ENCODE measurements at regions not wholly inside any gene's neighbourhood (a gene's known extent, or its start where the extent isn't known, plus 50 kb on each side); places are given as distances from the start of the nearest gene placed in this dataset.
"Not testable (repeated sequence)": the region's sequence is repeated elsewhere in the genome, so short reads cannot be mapped to it uniquely, and the experiment has no call there.

DNA sequence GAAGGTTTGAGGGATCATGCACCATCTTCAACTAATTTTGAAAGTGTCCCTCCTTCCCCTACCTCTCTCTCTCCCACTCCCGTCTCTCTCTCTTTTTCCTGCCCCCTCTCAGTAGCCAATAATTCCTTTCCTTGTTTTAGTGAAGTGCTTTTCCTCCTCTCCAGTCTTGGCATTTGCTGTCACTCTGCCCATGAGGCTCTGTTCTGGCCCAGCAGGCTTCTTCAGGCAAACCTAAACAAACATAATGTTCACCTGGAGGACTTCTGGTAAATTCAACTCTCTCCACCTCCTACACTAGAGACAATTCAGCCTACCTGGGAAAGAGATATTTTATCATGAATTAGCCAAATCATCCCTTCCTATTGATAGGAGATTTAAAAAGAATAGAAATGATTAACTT, 86.6 kb upstream of the ADRA1D start:
- DNase-seq, result no peak

DNA sequence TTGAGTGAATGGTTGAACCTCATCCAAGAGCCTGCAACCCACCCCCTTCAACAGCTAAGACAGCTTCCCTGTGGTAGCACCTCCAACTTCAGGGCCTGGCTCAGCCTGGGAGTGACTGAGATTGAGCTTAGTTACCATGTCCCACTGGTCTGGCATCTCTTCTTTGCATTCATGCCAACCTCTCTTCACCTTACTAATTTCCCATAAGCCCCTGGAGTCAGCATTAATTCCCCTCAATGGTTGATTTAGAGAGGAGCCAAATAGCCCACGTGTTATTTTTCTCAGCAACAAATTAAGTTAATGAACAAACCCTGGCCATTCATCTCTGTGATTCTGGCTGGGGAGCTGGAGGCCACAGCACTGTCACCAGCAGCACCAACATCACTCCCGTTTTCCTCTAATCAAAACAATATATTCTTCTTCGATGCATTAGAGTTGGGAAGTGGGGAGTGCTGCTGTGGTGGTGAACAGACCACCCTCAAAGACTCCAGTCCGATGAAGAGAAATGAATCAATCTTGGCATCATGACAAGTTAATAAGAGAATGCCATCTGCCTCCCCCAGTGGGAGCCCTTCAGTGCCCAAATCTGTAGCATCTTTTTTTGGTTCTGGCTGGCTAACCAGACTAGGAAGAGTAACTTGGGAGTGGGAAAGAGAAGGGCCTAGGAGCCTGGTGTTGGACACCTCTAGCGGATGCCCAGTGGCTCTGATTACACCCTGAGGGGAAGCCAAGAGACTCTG, 83.2 kb upstream of the ADRA1D start:
- DNase-seq, result no peak

DNA sequence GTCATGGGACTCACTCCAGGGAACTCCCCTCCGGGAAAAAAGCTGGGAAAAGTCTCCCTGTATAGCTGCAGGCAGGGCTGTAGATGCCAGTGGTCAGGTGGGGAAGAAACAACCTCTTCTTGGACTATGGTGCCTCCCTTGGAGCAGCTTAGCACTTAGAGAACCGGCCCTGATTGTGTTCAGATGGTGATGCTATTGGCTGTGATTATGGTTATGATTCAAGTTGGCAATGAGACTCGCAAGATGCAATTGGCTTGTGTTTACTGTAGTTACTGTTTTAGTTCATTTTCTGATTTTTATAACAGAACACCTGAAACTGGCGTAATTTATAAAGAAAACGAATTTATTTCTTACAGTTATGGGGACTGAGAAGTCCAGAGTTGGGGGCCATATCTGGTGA, 80.9 kb upstream of the ADRA1D start:
- no peak for DNase-seq

DNA sequence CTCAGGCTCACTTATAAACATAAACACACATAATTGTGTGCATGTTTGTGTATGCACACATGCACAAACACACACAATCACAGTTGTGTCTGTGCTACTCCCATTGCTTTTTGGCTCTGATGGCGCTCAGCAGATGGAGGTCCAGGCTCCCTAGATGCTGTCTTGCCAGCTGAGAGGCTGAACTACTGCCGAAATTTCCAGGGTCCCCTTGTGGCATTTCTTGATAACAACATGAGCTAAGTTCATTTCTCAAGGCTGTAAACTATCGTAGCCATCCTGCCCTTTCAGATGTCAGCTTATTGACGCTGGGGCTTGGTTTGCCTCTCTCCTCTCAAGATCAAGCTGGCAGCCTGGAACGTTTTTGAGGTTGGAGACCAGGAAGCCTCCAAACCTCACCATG, 80.1 kb upstream of the ADRA1D start:
- no peak for DNase-seq

DNA sequence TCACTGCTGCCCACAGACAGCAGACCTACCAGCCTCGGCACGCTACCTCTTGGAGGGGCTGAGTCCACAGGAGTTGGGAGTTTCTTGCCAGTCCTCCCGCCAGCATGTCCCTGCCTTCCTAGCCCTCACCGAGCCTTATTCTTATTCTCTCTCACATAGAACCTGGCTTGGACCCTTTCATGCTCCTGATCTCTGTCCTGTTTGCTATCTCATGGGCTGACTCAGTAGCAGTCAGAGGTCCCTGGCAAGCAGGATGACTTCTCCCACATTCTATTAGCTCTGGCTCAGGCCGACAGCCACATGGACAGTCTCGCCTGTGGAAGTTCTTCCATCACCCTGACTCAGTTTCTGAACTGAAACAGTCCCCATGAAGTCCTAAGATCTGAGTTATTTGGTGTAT, 79.5 kb upstream of the ADRA1D start:
- DNase-seq, result no peak

DNA sequence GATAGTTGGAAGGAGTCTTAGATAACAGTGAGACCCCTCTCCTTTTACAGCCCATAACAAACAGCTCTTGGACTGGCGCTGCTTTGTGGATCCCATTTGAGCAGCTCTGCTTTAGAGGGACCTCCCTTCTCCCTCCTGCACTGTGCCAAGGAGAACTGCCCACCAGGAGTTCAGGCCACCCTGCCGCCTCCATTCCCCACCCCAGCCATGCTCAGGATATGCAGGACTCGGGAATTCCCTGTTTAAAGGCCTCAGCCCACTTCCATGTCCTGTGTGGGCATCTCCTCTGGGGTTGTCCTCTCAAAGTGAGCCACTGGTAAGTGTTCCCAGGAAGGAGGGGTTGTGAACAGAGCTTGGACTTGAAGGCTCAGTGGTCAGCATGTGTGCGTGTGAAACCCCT, 78.9 kb upstream of the ADRA1D start:
- no peak for DNase-seq

DNA sequence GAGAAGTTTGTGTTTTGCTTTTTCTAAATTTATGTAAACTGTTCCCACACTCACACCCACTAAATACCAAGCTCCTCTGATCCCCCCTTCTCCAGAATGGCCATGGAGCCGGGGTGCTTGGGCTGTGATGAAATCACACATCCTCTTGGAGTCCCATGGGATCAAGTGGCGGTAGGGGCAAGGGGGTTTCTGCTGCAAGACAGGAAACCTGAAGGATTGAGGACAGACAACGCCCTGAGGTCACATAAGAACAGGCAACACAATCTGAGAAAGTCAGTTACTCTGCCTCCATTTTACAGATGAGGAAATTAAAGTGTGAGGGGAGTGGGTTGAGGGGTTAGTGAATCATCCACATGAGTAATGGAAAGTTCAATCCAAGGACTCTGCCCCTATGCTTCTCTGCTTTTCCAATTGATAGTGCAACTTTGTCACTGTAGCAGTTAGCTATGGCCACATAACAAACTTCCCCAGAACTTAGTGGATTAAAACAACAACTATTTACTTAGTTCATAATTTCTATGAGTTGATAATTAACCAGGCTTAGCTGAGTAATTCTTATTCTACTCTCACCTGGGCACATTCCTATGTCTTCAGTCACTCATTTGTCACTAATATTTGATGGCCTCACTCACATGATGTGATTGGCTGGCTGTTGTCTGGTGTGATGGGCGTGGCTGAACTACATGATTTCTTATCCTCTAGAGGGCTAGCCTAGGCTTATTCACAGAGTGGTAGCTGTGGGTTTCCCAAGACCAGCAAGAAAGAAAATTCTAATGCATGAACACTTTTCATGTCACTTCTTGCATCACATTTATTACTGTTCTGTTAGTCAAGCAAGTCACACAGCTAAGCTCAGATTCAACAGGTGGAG, 77.3 kb upstream of the ADRA1D start:
- DNase-seq, result no peak

DNA sequence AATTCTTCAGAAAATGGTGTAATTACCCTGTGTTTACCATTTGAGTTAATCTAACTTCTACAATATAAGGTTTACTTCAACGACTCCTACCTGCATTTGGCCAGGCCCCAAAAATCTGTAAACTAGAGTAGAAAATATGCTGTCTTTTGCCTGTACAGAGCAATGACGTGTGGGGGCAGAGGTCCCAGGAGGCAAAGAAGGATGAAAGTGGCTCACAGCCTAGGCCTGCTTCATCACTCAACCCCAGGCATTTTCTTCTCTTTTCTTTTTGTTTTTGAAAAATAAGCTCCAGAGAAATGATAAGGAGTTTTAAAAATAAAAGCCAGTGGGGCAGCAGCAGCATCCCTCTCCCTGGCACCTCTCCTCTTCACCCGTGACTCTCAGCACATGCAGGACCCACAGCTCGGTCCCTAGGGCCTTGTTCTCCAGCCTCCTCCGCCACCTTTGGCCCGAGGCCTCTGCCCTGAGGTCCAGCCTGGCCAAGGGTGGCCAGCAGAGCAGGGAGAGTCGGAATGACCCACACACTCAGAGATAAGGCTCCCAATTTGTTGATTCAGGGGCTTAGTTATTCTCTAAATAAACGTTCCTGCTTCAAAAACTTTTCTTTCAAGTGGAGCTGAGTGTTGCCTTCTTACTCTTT, 76.6 kb upstream of the ADRA1D start:
- DNase-seq, result no peak

DNA sequence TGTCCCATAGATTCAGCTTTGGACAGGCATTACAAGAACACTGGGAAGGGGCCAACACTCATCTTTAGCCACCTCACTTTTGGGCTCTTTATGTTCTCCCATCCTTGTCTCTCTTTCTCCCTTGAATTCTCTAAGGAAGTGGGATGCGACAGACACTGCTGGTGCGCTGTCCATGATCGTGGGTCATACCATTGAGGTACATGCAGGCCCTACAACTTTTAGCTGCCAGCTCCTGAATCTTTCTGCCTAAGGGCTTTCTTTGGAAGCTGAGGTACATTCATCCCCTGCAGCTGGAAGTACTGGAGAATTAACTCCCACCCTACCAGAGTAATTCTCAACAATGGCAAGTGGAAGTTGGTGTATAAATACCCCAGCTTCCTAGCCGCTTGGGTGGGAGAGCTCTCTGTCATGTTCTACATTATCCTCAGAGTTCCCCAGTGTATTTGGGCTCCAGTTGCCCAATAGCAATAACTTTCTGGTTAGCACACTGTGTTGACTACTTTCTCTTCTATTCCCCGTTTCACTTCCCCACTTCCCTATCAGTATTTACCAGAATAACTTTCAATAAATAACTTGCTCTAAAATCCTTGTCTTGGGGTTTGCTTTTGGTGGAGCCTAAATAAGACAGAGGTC, 75.6 kb upstream of the ADRA1D start:
- DNase-seq, result no peak

DNA sequence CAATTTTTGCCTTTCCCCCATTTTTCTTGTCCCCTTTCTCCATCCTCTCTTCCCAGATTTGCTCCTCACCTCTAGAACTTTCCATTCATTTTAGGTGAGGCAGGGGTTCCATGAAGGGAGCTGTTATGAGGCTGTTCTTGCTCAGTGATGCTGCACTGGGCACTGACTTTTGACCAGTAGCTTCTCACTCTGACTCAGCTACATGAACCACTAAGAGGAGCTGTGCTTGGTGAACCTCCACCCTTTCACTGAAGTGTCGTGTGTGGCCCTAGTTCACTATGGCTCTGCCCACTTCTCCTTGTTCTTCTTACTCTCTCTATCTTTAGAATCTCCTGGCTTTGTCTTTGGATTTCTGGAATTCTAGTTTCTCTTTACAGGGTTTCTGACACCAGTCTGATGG, 73.4 kb upstream of the ADRA1D start:
- DNase-seq, result no peak

DNA sequence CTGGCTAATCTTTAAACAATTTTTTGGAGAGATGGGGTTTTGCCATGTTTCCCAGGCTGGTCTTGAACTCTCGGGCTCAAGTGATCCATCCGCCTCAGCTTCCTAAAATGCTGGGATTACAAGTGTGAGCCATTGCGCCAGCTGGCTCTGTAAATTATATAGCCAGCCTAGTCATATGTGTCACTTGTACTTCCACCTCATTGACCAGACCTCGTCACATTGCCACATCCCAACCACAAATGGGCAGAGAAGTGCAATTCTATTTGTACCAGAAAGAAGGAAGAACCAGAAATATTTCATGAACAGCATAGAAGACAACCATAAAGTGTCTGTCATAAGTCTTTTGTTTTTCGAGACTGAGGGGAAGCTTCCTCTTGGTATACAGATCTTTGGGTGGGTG, 71.2 kb upstream of the ADRA1D start:
- no peak for DNase-seq

DNA sequence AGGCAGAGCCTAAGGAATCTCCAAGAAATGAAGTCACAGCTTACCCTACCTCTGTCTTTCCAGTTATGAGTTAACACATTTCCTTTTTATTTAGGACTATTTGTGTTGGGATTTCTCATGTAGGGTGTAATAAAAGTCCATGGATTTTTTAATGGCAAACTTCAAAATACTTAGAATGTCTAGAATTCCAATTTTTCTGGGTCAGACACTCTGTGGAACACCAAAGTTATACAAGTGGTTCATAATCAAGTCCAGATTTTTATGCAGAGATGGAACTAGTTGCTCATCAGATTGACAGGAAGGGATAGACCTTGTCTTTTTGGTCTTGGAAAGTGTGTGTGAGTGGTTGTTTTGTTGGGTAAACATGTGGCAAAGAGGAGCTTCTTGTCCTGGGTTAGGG, 69.8 kb upstream of the ADRA1D start:
- DNase-seq, result no peak

DNA sequence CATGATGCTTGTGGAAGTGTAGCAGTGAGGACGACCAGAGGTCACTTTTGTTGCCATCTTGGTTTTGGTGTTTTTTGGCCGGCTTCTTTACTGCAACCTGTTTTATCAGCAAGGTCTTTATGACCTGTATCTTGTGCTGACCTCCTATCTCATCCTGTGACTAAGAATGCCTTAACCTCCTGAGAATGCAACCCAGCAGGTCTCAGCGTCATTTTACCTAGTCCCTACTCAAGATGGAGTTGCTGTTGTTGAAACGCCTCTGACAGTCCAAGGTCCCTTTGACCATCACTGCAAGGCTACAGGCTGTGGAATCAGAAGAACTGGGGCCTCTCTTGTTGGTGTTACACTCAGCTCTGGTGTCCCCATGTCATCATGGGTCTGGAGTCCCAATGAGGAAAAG, 61.5 kb upstream of the ADRA1D start:
- DNase-seq, result not testable (repeated sequence)

DNA sequence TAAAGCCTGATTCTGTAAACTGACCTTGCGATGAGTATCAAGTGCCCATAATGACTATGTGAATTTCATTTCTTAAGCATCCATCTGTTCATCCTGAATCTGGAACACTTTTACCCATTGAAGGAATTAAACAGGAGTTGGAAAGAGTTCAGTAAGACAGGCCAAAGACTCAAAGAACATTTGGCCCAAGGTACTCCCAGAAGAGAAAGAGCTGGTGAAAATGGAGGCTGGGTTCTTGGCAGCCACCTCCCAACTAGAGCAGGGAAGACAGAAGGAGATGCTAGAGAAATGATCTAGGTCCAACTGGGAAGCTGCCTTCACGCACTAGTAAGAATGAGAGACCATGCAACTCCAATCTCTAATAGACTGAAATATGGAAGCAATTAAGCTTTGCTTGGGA, 57.1 kb upstream of the ADRA1D start:
- no peak for DNase-seq

DNA sequence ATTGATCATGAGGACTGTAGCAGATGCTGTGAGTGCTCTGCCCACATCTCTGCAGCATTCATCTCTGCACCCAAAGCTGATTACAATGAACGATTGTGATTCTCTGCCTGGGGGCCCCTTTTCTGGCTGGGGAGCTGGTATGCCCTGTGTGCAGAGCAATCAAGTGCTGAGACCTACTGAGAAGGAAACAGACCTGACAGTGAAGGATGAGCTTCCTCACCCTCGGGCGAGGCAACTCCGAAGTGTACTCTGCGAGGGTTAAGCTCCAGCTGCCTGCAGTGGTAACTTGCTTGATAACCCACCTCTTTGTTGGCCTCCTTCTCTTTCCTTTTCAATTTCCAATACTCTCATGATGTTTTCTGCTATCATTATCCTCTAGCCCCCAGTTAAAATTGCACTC, 56.0 kb upstream of the ADRA1D start:
- DNase-seq, result no peak

DNA sequence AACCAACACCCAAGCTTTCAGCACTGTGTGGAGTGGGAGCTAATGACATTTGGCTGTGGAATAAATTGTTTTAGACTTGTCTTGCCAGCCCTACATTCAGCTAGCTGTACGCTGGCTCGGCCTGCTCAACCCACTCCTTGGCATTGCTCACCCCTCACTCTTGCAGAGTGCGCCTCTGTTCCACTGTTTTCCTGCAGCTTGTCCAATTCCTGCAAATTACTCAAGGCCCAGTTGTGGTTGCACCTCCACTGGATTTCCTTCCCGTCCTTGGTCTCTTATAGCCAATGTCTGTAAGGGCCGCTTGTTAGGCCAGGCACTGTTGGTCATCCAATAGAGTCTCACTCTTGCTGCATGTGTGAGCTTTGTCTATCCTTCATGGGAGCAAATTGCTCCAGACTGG, 55.5 kb upstream of the ADRA1D start:
- DNase-seq, result no peak

DNA sequence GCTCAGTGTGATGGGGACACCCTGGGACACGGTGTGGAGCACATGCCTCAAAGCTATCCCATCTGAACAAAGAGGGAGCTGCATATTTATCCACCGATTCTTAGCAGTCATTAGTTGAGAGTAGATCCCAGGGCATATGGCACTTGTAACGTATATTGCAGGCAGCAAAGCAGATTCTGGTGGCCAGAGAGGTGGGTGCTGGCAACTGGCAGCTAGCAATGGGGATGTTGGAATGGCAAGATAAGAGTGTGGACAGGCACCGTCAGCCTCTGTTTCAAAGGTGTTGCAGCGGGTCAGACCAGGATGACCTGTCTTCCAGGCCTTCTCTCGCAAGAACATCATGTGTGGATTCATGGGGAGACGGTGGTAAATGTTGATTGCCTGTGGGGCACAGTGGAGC, 54.0 kb upstream of the ADRA1D start:
- no peak for DNase-seq

DNA sequence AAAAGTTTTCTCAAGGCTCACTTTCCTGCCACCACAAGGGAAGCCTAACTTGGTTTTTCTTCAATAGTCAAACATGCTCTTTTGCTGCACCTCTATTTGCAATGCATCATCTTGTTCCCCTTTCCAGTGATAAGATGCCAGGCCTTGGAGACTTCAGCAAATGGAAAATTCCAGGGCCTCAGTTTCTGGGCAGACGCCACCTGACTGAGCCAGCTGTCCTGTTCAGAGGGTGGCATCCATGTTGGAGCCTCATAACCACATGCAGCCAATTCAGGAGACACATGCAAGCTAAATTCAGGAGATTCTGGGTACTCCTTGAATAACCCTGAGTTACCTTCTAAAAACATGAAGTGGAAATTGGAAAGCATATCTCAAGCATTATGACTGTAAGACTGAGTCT, 51.8 kb upstream of the ADRA1D start:
- DNase-seq, result no peak

DNA sequence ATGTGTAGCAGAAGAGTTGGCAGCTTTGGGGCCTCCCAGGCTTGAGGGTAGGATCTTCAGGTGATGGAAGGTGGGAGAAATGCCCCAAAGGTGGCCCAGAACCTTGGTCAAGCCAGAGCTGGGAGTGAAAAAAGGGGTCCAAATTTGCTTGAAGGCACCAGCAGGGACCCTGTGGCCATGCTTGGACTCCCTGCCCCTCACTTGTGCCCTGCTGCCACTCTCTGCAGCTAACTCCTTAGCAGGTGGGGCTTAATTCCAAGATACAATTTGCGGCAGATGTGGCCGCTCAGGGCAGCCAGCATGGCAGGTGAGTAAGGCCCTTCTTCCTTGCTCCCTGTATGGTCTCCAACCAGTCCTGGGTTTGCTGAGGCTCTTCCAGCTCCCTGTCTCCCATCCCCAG, 51.3 kb upstream of the ADRA1D start:
- no peak for DNase-seq

DNA sequence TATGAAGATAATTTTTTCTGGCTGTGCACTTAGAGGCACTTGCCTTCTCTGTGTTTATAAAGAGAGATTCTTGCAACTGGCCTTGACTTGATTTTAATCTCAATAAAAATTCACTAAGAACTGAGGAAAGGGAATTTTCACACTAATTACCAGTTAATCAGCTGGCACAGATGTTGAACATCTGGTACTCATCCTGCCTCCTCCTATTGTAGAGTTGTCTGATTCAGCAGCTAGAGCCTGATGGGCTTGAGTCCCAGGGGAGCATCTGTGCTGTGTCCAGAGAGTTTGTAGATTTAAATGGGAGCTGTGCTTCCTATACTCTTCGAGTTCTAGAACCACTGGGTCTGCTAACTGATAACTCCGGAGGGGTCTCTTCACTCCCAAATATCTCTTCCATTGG, 50.7 kb upstream of the ADRA1D start:
- DNase-seq, result no peak

DNA sequence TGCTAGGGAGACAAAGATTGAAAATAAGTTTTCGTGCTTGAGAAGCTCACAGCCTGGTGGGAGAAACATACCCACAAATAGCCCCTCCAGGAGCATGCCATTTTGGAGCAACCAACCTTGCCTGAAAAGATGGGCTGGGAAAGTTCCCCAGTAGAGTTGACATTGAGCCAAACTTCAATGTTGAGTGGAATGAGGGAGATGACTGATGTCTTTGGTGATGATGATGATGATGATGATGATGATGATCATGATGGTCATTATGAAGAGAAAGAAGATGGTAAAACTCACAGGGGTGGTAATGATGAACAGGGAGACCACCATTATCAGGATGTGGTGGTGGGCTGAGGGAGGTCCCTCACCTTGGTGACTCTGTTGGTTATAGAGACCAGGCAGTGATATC, 50.1 kb upstream of the ADRA1D start:
- no peak for DNase-seq

All from activated T-cell treated with anti-CD3 and anti-CD28 coated beads, Interleukin-2, amount 50 U/mL, for 1 hour (primary cell).